H1 (cell line): ENCODE measurements at regions not wholly inside any gene's neighbourhood (a gene's known extent, or its start where the extent isn't known, plus 50 kb on each side); places are given as distances from the start of the nearest gene placed in this dataset.

Experiments
- TF ChIP-seq, protein P1 (sequence below): fragments of 300-600 bp; sonication (generic); IDR thresholded peaks from 2 replicates; pipeline ENCODE4 v1.7.1; 2012; ENCODE audit warnings: low read length, moderate library complexity, mild to moderate bottlenecking, inconsistent platforms; ENCODE audit not compliant: insufficient replicate concordance

GRCh38 chr1:30366199-30366598 lies 357.2 kb downstream of the MATN1 start (continued):
- TF ChIP-seq, protein P1, sequence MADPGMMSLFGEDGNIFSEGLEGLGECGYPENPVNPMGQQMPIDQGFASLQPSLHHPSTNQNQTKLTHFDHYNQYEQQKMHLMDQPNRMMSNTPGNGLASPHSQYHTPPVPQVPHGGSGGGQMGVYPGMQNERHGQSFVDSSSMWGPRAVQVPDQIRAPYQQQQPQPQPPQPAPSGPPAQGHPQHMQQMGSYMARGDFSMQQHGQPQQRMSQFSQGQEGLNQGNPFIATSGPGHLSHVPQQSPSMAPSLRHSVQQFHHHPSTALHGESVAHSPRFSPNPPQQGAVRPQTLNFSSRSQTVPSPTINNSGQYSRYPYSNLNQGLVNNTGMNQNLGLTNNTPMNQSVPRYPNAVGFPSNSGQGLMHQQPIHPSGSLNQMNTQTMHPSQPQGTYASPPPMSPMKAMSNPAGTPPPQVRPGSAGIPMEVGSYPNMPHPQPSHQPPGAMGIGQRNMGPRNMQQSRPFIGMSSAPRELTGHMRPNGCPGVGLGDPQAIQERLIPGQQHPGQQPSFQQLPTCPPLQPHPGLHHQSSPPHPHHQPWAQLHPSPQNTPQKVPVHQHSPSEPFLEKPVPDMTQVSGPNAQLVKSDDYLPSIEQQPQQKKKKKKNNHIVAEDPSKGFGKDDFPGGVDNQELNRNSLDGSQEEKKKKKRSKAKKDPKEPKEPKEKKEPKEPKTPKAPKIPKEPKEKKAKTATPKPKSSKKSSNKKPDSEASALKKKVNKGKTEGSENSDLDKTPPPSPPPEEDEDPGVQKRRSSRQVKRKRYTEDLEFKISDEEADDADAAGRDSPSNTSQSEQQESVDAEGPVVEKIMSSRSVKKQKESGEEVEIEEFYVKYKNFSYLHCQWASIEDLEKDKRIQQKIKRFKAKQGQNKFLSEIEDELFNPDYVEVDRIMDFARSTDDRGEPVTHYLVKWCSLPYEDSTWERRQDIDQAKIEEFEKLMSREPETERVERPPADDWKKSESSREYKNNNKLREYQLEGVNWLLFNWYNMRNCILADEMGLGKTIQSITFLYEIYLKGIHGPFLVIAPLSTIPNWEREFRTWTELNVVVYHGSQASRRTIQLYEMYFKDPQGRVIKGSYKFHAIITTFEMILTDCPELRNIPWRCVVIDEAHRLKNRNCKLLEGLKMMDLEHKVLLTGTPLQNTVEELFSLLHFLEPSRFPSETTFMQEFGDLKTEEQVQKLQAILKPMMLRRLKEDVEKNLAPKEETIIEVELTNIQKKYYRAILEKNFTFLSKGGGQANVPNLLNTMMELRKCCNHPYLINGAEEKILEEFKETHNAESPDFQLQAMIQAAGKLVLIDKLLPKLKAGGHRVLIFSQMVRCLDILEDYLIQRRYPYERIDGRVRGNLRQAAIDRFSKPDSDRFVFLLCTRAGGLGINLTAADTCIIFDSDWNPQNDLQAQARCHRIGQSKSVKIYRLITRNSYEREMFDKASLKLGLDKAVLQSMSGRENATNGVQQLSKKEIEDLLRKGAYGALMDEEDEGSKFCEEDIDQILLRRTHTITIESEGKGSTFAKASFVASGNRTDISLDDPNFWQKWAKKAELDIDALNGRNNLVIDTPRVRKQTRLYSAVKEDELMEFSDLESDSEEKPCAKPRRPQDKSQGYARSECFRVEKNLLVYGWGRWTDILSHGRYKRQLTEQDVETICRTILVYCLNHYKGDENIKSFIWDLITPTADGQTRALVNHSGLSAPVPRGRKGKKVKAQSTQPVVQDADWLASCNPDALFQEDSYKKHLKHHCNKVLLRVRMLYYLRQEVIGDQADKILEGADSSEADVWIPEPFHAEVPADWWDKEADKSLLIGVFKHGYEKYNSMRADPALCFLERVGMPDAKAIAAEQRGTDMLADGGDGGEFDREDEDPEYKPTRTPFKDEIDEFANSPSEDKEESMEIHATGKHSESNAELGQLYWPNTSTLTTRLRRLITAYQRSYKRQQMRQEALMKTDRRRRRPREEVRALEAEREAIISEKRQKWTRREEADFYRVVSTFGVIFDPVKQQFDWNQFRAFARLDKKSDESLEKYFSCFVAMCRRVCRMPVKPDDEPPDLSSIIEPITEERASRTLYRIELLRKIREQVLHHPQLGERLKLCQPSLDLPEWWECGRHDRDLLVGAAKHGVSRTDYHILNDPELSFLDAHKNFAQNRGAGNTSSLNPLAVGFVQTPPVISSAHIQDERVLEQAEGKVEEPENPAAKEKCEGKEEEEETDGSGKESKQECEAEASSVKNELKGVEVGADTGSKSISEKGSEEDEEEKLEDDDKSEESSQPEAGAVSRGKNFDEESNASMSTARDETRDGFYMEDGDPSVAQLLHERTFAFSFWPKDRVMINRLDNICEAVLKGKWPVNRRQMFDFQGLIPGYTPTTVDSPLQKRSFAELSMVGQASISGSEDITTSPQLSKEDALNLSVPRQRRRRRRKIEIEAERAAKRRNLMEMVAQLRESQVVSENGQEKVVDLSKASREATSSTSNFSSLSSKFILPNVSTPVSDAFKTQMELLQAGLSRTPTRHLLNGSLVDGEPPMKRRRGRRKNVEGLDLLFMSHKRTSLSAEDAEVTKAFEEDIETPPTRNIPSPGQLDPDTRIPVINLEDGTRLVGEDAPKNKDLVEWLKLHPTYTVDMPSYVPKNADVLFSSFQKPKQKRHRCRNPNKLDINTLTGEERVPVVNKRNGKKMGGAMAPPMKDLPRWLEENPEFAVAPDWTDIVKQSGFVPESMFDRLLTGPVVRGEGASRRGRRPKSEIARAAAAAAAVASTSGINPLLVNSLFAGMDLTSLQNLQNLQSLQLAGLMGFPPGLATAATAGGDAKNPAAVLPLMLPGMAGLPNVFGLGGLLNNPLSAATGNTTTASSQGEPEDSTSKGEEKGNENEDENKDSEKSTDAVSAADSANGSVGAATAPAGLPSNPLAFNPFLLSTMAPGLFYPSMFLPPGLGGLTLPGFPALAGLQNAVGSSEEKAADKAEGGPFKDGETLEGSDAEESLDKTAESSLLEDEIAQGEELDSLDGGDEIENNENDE, result no peak
- TF ChIP-seq, all 59 proteins: peak for 0
